ENCODE measurements at regions not wholly inside any gene's neighbourhood (a gene's known extent, or its start where the extent isn't known, plus 50 kb on each side); places are given as distances from the start of the nearest gene placed in this dataset.

- H3K4me1 ChIP-seq (ENCODE audit: insufficient read depth, low read length): no peaks in the 10 kb centered on the region; the same call in 1 of the 2 replicates
- H3K9ac ChIP-seq (ENCODE audit: low read depth, low read length): peak overlapping the region; percentile 47
- H3K9me3 ChIP-seq (ENCODE audit: control insufficient read depth, insufficient read depth, low read length): no peaks in the 10 kb centered on the region
- H3K36me3 ChIP-seq (ENCODE audit: insufficient read depth, low read length): no peaks in the 10 kb centered on the region
These were observed 50.7 kb upstream of the PAIP2B start for GRCh38 chr2:71277536-71278103.

GRCh38 chr2:71277147-71277475 lies 50.2 kb upstream of the PAIP2B start:
- H3K4me1 ChIP-seq (ENCODE audit: insufficient read depth, low read length): no peaks in the 10 kb centered on the region; the same call in 1 of the 2 replicates
- H3K36me3 ChIP-seq (ENCODE audit: insufficient read depth, low read length): no peaks in the 10 kb centered on the region
- peak overlapping the region; percentile 47; the same call in 1 of the 2 replicates for H3K9ac ChIP-seq (ENCODE audit: low read depth, low read length)
- no peaks in the 10 kb centered on the region for H3K9me3 ChIP-seq (ENCODE audit: control insufficient read depth, insufficient read depth, low read length)

GRCh38 chr2:71276311-71277146 lies 49.6 kb upstream of the PAIP2B start:
- H3K9ac ChIP-seq (ENCODE audit: low read depth, low read length): peak overlapping the region; percentile 47; the same call in 1 of the 2 replicates
- H3K9me3 ChIP-seq (ENCODE audit: control insufficient read depth, insufficient read depth, low read length): no peaks in the 10 kb centered on the region
- H3K36me3 ChIP-seq (ENCODE audit: insufficient read depth, low read length): no peaks in the 10 kb centered on the region
- H3K4me1 ChIP-seq (ENCODE audit: insufficient read depth, low read length): no peaks in the 10 kb centered on the region; the same call in 1 of the 2 replicates

Measured in ES-I3 (cell line).